Osteoblast (primary cell): ENCODE measurements at regions not wholly inside any gene's neighbourhood (a gene's known extent, or its start where the extent isn't known, plus 50 kb on each side); places are given as distances from the start of the nearest gene placed in this dataset.

Source experiments
- DNase-seq: peaks from one replicate; pipeline ENCODE4 v3.0.0; 2011; ENCODE audit warnings: low spot score, mixed read lengths; ENCODE audit not compliant: insufficient read length; ENCODE audit errors: missing footprints
- H2AFZ ChIP-seq: 2 replicates; pipeline ENCODE4 v1.6.0; 2011; ENCODE audit warnings: mild to moderate bottlenecking, low read length
- H3K27ac ChIP-seq: 2 replicates; pipeline ENCODE4 v1.5.1; 2011; ENCODE audit warnings: mild to moderate bottlenecking, low read depth, low read length, moderate library complexity
- H3K27me3 ChIP-seq: 2 replicates; pipeline ENCODE4 v1.6.0; 2012; ENCODE audit warnings: mild to moderate bottlenecking, control low read depth, inconsistent platforms, low read length, moderate library complexity; ENCODE audit not compliant: insufficient read depth
- H3K36me3 ChIP-seq: 2 replicates; pipeline ENCODE4 v1.5.1; 2011; ENCODE audit warnings: mild to moderate bottlenecking, low read length, control low read depth, moderate library complexity; ENCODE audit not compliant: insufficient read depth
- H3K4me1 ChIP-seq: 2 replicates; pipeline ENCODE4 v1.5.1; 2011; ENCODE audit warnings: mild to moderate bottlenecking, low read length, control low read depth, moderate library complexity; ENCODE audit not compliant: insufficient read depth
- H3K4me2 ChIP-seq: 2 replicates; pipeline ENCODE4 v1.6.0; 2011; ENCODE audit warnings: mild to moderate bottlenecking, low read length; ENCODE audit not compliant: insufficient read depth
- H3K4me3 ChIP-seq: fragments of 200-600 bp; sonication (generic); 3 replicates; pipeline ENCODE4 v1.5.1; 2012; ENCODE audit warnings: mild to moderate bottlenecking, low read length, inconsistent platforms; ENCODE audit not compliant: insufficient read depth
- H3K79me2 ChIP-seq: 2 replicates; pipeline ENCODE4 v1.6.0; 2012; ENCODE audit warnings: mild to moderate bottlenecking, low read length, control low read depth, inconsistent platforms; ENCODE audit not compliant: insufficient read depth
- H3K9me3 ChIP-seq: 2 replicates; pipeline ENCODE4 v1.5.1; 2011; ENCODE audit warnings: low read depth, low read length, control low read depth
- H4K20me1 ChIP-seq: 2 replicates; pipeline ENCODE4 v1.6.0; 2012; ENCODE audit warnings: mild to moderate bottlenecking, low read length, control low read depth; ENCODE audit not compliant: insufficient read depth
- TF ChIP-seq, protein P1 (sequence below): IDR thresholded peaks from 2 replicates; pipeline ENCODE4 v1.5.1; 2011; ENCODE audit warnings: mild to moderate bottlenecking, low read depth, low read length, moderate library complexity; ENCODE audit errors: extremely low read depth

DNA sequence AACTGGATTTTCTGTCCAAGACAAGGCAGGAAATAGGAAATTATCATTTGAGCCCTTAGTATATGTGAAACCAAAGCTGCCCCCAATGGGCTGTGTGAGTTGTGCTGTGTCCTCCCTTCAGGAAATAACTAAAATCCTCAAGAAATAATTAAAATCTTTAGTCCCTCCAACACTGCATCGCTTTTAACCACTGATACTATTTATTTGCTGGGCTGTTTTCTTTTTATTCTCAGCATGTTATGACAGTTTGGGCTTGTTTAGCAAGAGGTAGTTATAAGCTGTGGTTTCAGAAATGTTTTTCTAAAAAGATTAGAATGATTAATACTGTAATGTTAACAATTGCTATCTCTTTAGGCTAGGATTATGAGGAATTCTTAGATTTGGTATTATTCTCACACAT lies 187.0 kb upstream of the KCNN2 start:
- Histone ChIP-seq H2AFZ (no peak overlapping the region), H3K36me3 (no peaks in the 10 kb centered on the region), H3K4me2 (no peak overlapping the region), H3K27me3 (no peaks in the 10 kb centered on the region), H4K20me1 (no peaks in the 10 kb centered on the region), H3K9me3 (peaks cover 2% of the 10 kb centered on the region), H3K4me3 (no peak overlapping the region), H3K79me2 (no peaks in the 10 kb centered on the region), H3K4me1 (no peaks in the 10 kb centered on the region), H3K27ac (no peak overlapping the region)
- no peak for DNase-seq
- TF ChIP-seq, protein P1, sequence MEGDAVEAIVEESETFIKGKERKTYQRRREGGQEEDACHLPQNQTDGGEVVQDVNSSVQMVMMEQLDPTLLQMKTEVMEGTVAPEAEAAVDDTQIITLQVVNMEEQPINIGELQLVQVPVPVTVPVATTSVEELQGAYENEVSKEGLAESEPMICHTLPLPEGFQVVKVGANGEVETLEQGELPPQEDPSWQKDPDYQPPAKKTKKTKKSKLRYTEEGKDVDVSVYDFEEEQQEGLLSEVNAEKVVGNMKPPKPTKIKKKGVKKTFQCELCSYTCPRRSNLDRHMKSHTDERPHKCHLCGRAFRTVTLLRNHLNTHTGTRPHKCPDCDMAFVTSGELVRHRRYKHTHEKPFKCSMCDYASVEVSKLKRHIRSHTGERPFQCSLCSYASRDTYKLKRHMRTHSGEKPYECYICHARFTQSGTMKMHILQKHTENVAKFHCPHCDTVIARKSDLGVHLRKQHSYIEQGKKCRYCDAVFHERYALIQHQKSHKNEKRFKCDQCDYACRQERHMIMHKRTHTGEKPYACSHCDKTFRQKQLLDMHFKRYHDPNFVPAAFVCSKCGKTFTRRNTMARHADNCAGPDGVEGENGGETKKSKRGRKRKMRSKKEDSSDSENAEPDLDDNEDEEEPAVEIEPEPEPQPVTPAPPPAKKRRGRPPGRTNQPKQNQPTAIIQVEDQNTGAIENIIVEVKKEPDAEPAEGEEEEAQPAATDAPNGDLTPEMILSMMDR, result no peak

DNA sequence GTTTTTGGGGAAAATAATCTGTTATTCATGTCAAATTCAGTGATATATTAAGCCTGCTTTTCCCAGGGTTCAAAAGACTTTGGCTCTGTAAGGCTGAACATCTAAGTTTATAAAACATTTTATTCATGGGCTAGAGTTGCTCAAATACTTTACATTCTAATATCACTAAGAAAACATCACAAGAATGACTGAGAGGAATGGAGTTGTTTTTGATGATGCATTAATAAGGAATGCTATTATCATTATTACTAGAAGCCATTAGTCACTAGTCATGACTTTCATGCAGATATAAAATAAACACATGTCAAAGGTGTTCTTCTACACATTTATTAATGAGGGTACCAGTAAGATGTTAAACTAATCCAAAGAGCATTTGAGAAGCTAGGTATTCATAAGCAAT lies 185.5 kb upstream of the KCNN2 start:
- H4K20me1 ChIP-seq, result no peaks in the 10 kb centered on the region
- H3K4me1 ChIP-seq, result no peaks in the 10 kb centered on the region
- no peaks in the 10 kb centered on the region for H3K27me3 ChIP-seq
- no peak for DNase-seq
- H2AFZ ChIP-seq, result no peak overlapping the region
- no peak overlapping the region for H3K4me2 ChIP-seq
- H3K79me2 ChIP-seq, result no peaks in the 10 kb centered on the region
- H3K4me3 ChIP-seq, result no peak overlapping the region
- H3K36me3 ChIP-seq, result no peaks in the 10 kb centered on the region
- peaks cover 2% of the 10 kb centered on the region for H3K9me3 ChIP-seq
- no peak overlapping the region for H3K27ac ChIP-seq
- TF ChIP-seq, protein P1, result no peak

DNA sequence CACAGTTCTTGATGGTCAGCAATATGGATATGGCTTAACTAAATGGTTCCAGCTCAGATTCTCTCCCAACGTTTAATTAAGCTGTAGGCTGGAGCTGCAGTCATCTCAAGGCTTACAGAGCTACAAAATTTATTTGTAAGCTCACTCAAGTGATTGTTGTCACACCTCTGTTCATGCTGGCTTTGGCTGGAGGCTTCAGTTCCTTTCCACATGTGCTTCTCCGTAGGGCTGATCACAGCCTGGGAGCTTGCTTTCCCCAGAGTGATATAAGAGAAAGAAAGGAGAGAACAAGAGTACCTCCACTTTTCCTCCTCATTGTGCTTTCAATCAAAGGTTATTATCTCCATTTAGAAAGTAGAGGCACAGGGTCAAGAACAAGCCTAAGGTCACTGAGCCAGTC lies 182.7 kb upstream of the KCNN2 start:
- H3K27me3 ChIP-seq, result no peaks in the 10 kb centered on the region
- DNase-seq, result no peak
- no peaks in the 10 kb centered on the region for H3K79me2 ChIP-seq
- no peak overlapping the region for H3K4me2 ChIP-seq
- H2AFZ ChIP-seq, result no peak overlapping the region
- no peaks in the 10 kb centered on the region for H3K9me3 ChIP-seq
- no peaks in the 10 kb centered on the region for H3K36me3 ChIP-seq
- no peaks in the 10 kb centered on the region for H4K20me1 ChIP-seq
- H3K27ac ChIP-seq, result no peak overlapping the region
- H3K4me3 ChIP-seq, result no peak overlapping the region
- TF ChIP-seq, protein P1, result no peak
- H3K4me1 ChIP-seq, result no peaks in the 10 kb centered on the region

DNA sequence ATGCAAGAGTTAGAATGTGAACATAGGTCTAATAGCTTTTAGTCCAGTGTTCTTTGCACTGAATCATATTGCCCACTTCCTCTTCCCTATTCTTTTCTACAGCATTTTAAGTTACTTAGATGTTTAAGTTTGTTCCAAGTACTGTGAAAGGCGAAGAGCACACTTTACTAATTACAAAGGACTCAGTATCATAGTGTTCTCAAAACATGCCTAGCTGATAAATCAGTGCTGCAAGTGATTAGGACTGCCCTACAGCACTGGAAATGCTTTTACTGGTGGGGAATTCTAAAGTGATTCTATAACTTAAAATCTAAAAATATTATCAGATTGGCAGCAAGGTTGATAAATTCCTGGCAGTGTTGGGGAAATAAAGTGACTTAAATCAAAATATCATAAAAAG lies 177.9 kb upstream of the KCNN2 start:
- Histone ChIP-seq H3K36me3 (no peaks in the 10 kb centered on the region), H3K27me3 (no peaks in the 10 kb centered on the region), H3K79me2 (no peaks in the 10 kb centered on the region), H2AFZ (no peak overlapping the region), H3K4me2 (no peak overlapping the region), H3K9me3 (no peaks in the 10 kb centered on the region), H3K4me1 (no peaks in the 10 kb centered on the region), H3K4me3 (no peak overlapping the region), H3K27ac (no peak overlapping the region), H4K20me1 (no peaks in the 10 kb centered on the region)
- DNase-seq, result no peak
- TF ChIP-seq, protein P1, result no peak
